ENCODE measurements at regions not wholly inside any gene's neighbourhood (a gene's known extent, or its start where the extent isn't known, plus 50 kb on each side); places are given as distances from the start of the nearest gene placed in this dataset.

- no peak overlapping the region for H2AFZ ChIP-seq (ENCODE audit: low read depth, low read length)
- CTCF ChIA-PET, result no interaction called here
- no peak for FAIRE-seq
These were observed 142.9 kb upstream of the SPACA7 start for GRCh38 chr13:112233256-112233655.

GRCh38 chr13:112233716-112234115, 142.4 kb upstream of the SPACA7 start:
- TF ChIP-seq MYC (IDR thresholded peaks at IDR 0.05; ENCODE audit: low read depth, low read length) (no peak), GATA2 (IDR thresholded peaks at IDR 0.05; ENCODE audit: insufficient read depth, insufficient read length, low read depth, low read length) (no peak), CTCF (IDR thresholded peaks at IDR 0.05; ENCODE audit: extremely low read depth in 1 of 2, insufficient read depth in 1 of 2, low read depth in 1 of 2, low read length in 2 of 2) (no peak), POLR2AphosphoS5 (IDR thresholded peaks at IDR 0.05; ENCODE audit: insufficient read depth, low read depth, low read length) (no peak), FOS (IDR thresholded peaks at IDR 0.05; ENCODE audit: borderline replicate concordance, insufficient read depth, low read length) (no peak), EZH2 (IDR thresholded peaks at IDR 0.05; ENCODE audit: borderline replicate concordance, low read depth, low read length, severe bottlenecking) (no peak), POLR2A (IDR thresholded peaks at IDR 0.05; ENCODE audit: low read depth, low read length) (no peak), JUN (IDR thresholded peaks at IDR 0.05; ENCODE audit: borderline replicate concordance, insufficient read depth, insufficient read length, low read depth) (no peak), MAX (IDR thresholded peaks at IDR 0.05; ENCODE audit: insufficient read depth, insufficient read length) (no peak)
- H3K79me2 ChIP-seq (ENCODE audit: control insufficient read depth, insufficient read depth, low read length), result no peaks in the 10 kb centered on the region
- H3K27ac ChIP-seq (ENCODE audit: insufficient read depth, low read depth, low read length), result no peak overlapping the region
- no peak overlapping the region for H3K4me3 ChIP-seq (replicated peaks in 1 of 3; ENCODE audit: insufficient read depth in 1 of 3, low read depth in 1 of 3, low read length in 3 of 3)
- H4K20me1 ChIP-seq (replicated peaks; ENCODE audit: control insufficient read depth, extremely low read depth, insufficient read depth, low read length), result no peaks in the 10 kb centered on the region
- no peaks in the 10 kb centered on the region for H3K27me3 ChIP-seq (ENCODE audit: control insufficient read depth in 2 of 2, insufficient read depth in 2 of 2, low read length in 2 of 2)
- DNase-seq (ENCODE audit: low read depth, low spot score) (no peak), FAIRE-seq (no peak)
- intact Hi-C loops (cut with micrococcal nuclease), result no loop called here
- ChIA-PET POLR2A (no interaction called here), CTCF (no interaction called here)
- dilution Hi-C loops (cut with MboI; ENCODE audit: extremely low pct_ligation_motif_present, low sequenced_read_pairs), result no loop called here
- H3K9me3 ChIP-seq (replicated peaks; ENCODE audit: control insufficient read depth, insufficient read depth, low read length), result peaks cover 2% of the 10 kb centered on the region
- H3K36me3 ChIP-seq (ENCODE audit: control insufficient read depth in 2 of 2, extremely low read depth in 1 of 2, insufficient read depth in 2 of 2, low read length in 2 of 2), result no peaks in the 10 kb centered on the region
- H3K4me1 ChIP-seq (ENCODE audit: control insufficient read depth, extremely low read depth, insufficient read depth, low read length), result no peaks in the 10 kb centered on the region
- no peak overlapping the region for H3K4me2 ChIP-seq (ENCODE audit: insufficient read depth, low read length)
- no peak overlapping the region for H2AFZ ChIP-seq (ENCODE audit: low read depth, low read length)
- H3K9ac ChIP-seq (replicated peaks; ENCODE audit: extremely low read depth, insufficient read depth, low read length), result no peak overlapping the region
- no peaks in the 10 kb centered on the region for H3K9me1 ChIP-seq (replicated peaks; ENCODE audit: control insufficient read depth, extremely low read depth, insufficient read depth, low read length)
- BruUV-seq (replicated peaks), result no TSS peak

More at GRCh38 chr13:112233256-112233655, 142.9 kb upstream of the SPACA7 start:
- Histone ChIP-seq H3K9ac (replicated peaks; ENCODE audit: extremely low read depth, insufficient read depth, low read length) (no peak overlapping the region), H3K27me3 (ENCODE audit: control insufficient read depth in 2 of 2, insufficient read depth in 2 of 2, low read length in 2 of 2) (no peaks in the 10 kb centered on the region), H3K79me2 (ENCODE audit: control insufficient read depth, insufficient read depth, low read length) (no peaks in the 10 kb centered on the region), H3K36me3 (ENCODE audit: control insufficient read depth in 2 of 2, extremely low read depth in 1 of 2, insufficient read depth in 2 of 2, low read length in 2 of 2) (no peaks in the 10 kb centered on the region), H3K4me1 (ENCODE audit: control insufficient read depth, extremely low read depth, insufficient read depth, low read length) (no peaks in the 10 kb centered on the region), H3K9me1 (replicated peaks; ENCODE audit: control insufficient read depth, extremely low read depth, insufficient read depth, low read length) (no peaks in the 10 kb centered on the region), H3K27ac (ENCODE audit: insufficient read depth, low read depth, low read length) (no peak overlapping the region), H4K20me1 (replicated peaks; ENCODE audit: control insufficient read depth, extremely low read depth, insufficient read depth, low read length) (no peaks in the 10 kb centered on the region), H3K9me3 (replicated peaks; ENCODE audit: control insufficient read depth, insufficient read depth, low read length) (peaks cover 2% of the 10 kb centered on the region), H3K4me3 (replicated peaks in 1 of 3; ENCODE audit: insufficient read depth in 1 of 3, low read depth in 1 of 3, low read length in 3 of 3) (no peak overlapping the region), H3K4me2 (ENCODE audit: insufficient read depth, low read length) (no peak overlapping the region)
- no TSS peak for BruUV-seq (replicated peaks)
- DNase-seq (ENCODE audit: low read depth, low spot score), result no peak
- dilution Hi-C loops (cut with MboI; ENCODE audit: extremely low pct_ligation_motif_present, low sequenced_read_pairs), result no loop called here
- TF ChIP-seq JUN (IDR thresholded peaks at IDR 0.05; ENCODE audit: borderline replicate concordance, insufficient read depth, insufficient read length, low read depth) (no peak), CTCF (IDR thresholded peaks at IDR 0.05; ENCODE audit: extremely low read depth in 1 of 2, insufficient read depth in 1 of 2, low read depth in 1 of 2, low read length in 2 of 2) (no peak), POLR2AphosphoS5 (IDR thresholded peaks at IDR 0.05; ENCODE audit: insufficient read depth, low read depth, low read length) (no peak), GATA2 (IDR thresholded peaks at IDR 0.05; ENCODE audit: insufficient read depth, insufficient read length, low read depth, low read length) (no peak), POLR2A (IDR thresholded peaks at IDR 0.05; ENCODE audit: low read depth, low read length) (no peak)
- intact Hi-C loops (cut with micrococcal nuclease), result no loop called here
- POLR2A ChIA-PET, result no interaction called here
